ENCODE measurements at regions not wholly inside any gene's neighbourhood (a gene's known extent, or its start where the extent isn't known, plus 50 kb on each side); places are given as distances from the start of the nearest gene placed in this dataset.

GRCh38 chr10:55353414-55353813 lies 552.4 kb upstream of the PCDH15 start:
- DNase-seq, result no peak

- no peak for DNase-seq
Observed at GRCh38 chr10:55351431-55351830, 550.4 kb upstream of the PCDH15 start.

GRCh38 chr10:55348534-55348933 lies 547.5 kb upstream of the PCDH15 start:
- no peak for DNase-seq

- DNase-seq, result no peak
Observed at GRCh38 chr10:55330486-55330885, 529.5 kb upstream of the PCDH15 start.

GRCh38 chr10:55329796-55330195 lies 528.8 kb upstream of the PCDH15 start:
- DNase-seq, result no peak

GRCh38 chr10:55320187-55320700 lies 519.2 kb upstream of the PCDH15 start:
- no peak for DNase-seq

- DNase-seq, result no peak
Observed at GRCh38 chr10:55311848-55312635, 511.0 kb upstream of the PCDH15 start.

GRCh38 chr10:55310143-55310542 lies 509.1 kb upstream of the PCDH15 start:
- no peak for DNase-seq

GRCh38 chr10:55305285-55305684 lies 504.3 kb upstream of the PCDH15 start:
- DNase-seq, result no peak

- DNase-seq, result no peak
Observed at GRCh38 chr10:55287346-55287745, 486.3 kb upstream of the PCDH15 start.

- DNase-seq, result no peak
Observed at GRCh38 chr10:55283031-55283430, 482.0 kb upstream of the PCDH15 start.

- no peak for DNase-seq
Observed at GRCh38 chr10:55280696-55281095, 479.7 kb upstream of the PCDH15 start.

GRCh38 chr10:55277549-55277948 lies 476.5 kb upstream of the PCDH15 start:
- DNase-seq, result no peak

GRCh38 chr10:55274367-55274766 lies 473.3 kb upstream of the PCDH15 start:
- no peak for DNase-seq

- no peak for DNase-seq
Observed at GRCh38 chr10:55273946-55274345, 472.9 kb upstream of the PCDH15 start.

- no peak for DNase-seq
Observed at GRCh38 chr10:55272886-55273285, 471.9 kb upstream of the PCDH15 start.

- no peak for DNase-seq
Observed at GRCh38 chr10:55266797-55267196, 465.8 kb upstream of the PCDH15 start.

GRCh38 chr10:55263327-55263726 lies 462.3 kb upstream of the PCDH15 start:
- no peak for DNase-seq

GRCh38 chr10:55242544-55242943 lies 441.5 kb upstream of the PCDH15 start:
- DNase-seq, result no peak

GRCh38 chr10:55237462-55237861 lies 436.4 kb upstream of the PCDH15 start:
- no peak for DNase-seq

GRCh38 chr10:55233505-55233904 lies 432.5 kb upstream of the PCDH15 start:
- no peak for DNase-seq

GRCh38 chr10:55233090-55233489 lies 432.1 kb upstream of the PCDH15 start:
- no peak for DNase-seq

GRCh38 chr10:55232553-55232952 lies 431.5 kb upstream of the PCDH15 start:
- no peak for DNase-seq

- no peak for DNase-seq
Observed at GRCh38 chr10:55227967-55228366, 426.9 kb upstream of the PCDH15 start.

Measured in DMS79 (cell line).